ENCODE measurements at regions not wholly inside any gene's neighbourhood (a gene's known extent, or its start where the extent isn't known, plus 50 kb on each side); places are given as distances from the start of the nearest gene placed in this dataset.

DNA sequence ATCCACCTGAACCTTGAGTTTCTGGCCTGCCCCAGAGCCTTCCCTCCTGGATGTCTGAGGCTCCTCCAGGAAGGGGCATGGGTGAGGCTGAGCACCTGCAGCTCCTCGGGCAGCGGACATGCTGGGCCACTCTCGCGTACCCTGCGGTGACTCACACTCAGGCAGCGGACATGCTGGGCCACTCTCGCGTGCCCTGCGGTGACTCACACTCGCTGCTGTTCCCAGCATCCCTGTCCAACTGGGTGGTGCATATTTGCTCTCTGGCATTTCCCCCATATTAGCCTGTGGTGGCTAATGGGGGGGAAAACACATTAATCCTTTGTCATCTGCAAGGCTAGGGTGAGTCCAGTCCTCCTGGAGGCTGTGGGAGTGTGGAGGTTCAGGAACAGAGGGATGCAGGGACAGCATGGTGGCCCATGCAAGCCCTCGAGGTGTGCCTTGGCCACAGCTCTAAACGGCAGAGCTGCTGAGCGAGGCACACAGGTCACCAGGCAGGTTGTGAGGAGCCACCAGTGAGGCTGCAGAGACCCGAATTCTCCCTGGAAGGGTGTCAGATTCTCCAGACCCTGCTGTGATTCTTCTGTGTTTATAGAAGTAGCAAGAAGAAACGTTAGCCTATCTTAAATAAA lies 728.1 kb downstream of the BRD1 start:
- TF ChIP-seq, protein P1, sequence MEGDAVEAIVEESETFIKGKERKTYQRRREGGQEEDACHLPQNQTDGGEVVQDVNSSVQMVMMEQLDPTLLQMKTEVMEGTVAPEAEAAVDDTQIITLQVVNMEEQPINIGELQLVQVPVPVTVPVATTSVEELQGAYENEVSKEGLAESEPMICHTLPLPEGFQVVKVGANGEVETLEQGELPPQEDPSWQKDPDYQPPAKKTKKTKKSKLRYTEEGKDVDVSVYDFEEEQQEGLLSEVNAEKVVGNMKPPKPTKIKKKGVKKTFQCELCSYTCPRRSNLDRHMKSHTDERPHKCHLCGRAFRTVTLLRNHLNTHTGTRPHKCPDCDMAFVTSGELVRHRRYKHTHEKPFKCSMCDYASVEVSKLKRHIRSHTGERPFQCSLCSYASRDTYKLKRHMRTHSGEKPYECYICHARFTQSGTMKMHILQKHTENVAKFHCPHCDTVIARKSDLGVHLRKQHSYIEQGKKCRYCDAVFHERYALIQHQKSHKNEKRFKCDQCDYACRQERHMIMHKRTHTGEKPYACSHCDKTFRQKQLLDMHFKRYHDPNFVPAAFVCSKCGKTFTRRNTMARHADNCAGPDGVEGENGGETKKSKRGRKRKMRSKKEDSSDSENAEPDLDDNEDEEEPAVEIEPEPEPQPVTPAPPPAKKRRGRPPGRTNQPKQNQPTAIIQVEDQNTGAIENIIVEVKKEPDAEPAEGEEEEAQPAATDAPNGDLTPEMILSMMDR (IDR thresholded peaks at IDR 0.05; ENCODE audit: low read length) = no peak
- no peak for TF ChIP-seq EZH2 (optimal IDR thresholded peaks at IDR 0.05; ENCODE audit: low read depth, low read length)
- TF ChIP-seq EZH2phosphoT487 (IDR thresholded peaks at IDR 0.05; ENCODE audit: low read length) = no peak

Data from MM.1S (cell line).